ENCODE measurements at regions not wholly inside any gene's neighbourhood (a gene's known extent, or its start where the extent isn't known, plus 50 kb on each side); places are given as distances from the start of the nearest gene placed in this dataset.

DNA sequence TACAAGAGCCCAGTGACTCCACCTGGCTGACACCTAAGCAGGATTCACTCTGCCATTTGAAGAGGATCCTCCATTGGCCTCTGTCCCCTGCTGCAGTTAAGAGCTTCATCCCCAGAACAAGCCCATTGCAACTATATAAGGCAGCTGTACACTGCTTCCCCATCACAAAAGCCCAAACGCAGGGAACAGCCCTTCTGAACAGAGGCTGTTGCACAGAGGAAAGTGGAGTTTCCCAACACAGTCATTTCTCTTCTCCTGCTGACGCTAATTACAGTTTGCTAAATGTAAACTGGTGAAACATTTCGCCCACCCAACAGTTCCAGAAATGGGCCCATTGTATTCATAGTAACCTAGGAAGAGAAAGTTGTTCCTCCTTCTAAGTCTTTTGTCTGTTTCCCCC, 455.8 kb upstream of the DAB1 start (continued):
- TF ChIP-seq, protein P1, sequence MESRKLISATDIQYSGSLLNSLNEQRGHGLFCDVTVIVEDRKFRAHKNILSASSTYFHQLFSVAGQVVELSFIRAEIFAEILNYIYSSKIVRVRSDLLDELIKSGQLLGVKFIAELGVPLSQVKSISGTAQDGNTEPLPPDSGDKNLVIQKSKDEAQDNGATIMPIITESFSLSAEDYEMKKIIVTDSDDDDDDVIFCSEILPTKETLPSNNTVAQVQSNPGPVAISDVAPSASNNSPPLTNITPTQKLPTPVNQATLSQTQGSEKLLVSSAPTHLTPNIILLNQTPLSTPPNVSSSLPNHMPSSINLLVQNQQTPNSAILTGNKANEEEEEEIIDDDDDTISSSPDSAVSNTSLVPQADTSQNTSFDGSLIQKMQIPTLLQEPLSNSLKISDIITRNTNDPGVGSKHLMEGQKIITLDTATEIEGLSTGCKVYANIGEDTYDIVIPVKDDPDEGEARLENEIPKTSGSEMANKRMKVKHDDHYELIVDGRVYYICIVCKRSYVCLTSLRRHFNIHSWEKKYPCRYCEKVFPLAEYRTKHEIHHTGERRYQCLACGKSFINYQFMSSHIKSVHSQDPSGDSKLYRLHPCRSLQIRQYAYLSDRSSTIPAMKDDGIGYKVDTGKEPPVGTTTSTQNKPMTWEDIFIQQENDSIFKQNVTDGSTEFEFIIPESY (IDR thresholded peaks at IDR 0.05; ENCODE audit: extremely low read depth, insufficient replicate concordance, low read length) = no peak
- no peak for TF ChIP-seq ZNF274 (IDR thresholded peaks at IDR 0.05; ENCODE audit: low read depth, low read length)

DNA sequence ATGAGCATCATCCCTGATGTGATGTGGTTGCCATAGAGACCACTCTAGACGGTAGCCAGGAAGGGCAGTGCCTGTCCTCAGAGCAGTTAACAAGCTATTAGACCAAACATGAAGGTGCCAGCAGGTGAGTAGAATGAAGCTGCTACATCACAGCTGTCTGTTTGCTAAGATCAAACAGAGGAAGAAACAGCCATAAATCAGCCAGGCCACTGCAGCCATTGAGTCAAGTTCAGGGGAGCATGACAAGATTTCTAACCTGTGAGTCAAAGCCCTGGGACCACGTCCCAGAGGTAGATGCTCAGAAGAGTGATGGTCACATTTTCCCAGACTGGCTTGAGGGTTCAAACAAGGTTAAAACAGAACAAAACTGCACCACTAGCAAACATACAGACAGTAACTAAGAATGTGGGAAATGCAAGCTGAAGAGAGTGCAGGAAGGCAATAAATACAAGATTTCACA, 450.6 kb upstream of the DAB1 start:
- Histone ChIP-seq H4K20me1 (ENCODE audit: insufficient read depth) (no peaks in the 10 kb centered on the region), H3K27ac (ENCODE audit: low read depth, low read length) (no peak overlapping the region), H3K9me3 (ENCODE audit: control insufficient read depth in 1 of 2, insufficient read depth in 1 of 2, low read depth in 1 of 2, low read length in 2 of 2) (no peaks in the 10 kb centered on the region), H3K4me3 (replicated peaks in 1 of 2; ENCODE audit: low read depth in 1 of 2, low read length in 2 of 2) (no peak overlapping the region), H3K79me2 (ENCODE audit: insufficient read depth, low read length) (no peaks in the 10 kb centered on the region), H3K4me2 (ENCODE audit: low read length) (no peak overlapping the region), H3K27me3 (ENCODE audit: insufficient read depth, low read length) (no peaks in the 10 kb centered on the region), H3K4me1 (ENCODE audit: control insufficient read depth in 1 of 2, insufficient read depth in 2 of 2, low read length in 2 of 2) (no peaks in the 10 kb centered on the region), H2AFZ (ENCODE audit: low read depth, low read length, poor library complexity, severe bottlenecking) (no peak overlapping the region), H3K9me2 (ENCODE audit: insufficient read depth) (no peaks in the 10 kb centered on the region), H3K9ac (ENCODE audit: low read length) (no peak overlapping the region), H3K36me3 (ENCODE audit: control insufficient read depth in 1 of 2, insufficient read depth in 2 of 2, low read length in 2 of 2) (no peaks in the 10 kb centered on the region)
- intact Hi-C loops (cut with micrococcal nuclease) = no loop called here
- ChIA-PET POLR2A (no interaction called here), RAD21 (ENCODE audit: low non-redundant PET in 1 of 2, low total read pairs in 2 of 2, uncharacterized antibody in 2 of 2, unreplicated experiment in 2 of 2) (no interaction called here), CTCF (no interaction called here)
- no peak for DNase-seq (ENCODE audit: low read depth, low spot score)
- BruUV-seq (replicated peaks) = no TSS peak
- TF ChIP-seq SP1 (IDR thresholded peaks at IDR 0.05; ENCODE audit: low read depth) = no peak
- TF ChIP-seq CEBPB (IDR thresholded peaks at IDR 0.05; ENCODE audit: low read depth) = no peak
- no peak for TF ChIP-seq POLR2AphosphoS5 (IDR thresholded peaks at IDR 0.05; ENCODE audit: low read depth, low read length)
- TF ChIP-seq ZNF274 (IDR thresholded peaks at IDR 0.05; ENCODE audit: low read depth, low read length) = no peak
- TF ChIP-seq JUND (IDR thresholded peaks at IDR 0.05) = no peak
- no peak for TF ChIP-seq CBX3 (IDR thresholded peaks at IDR 0.05; ENCODE audit: low read depth)
- TF ChIP-seq, protein P1 (IDR thresholded peaks at IDR 0.05; ENCODE audit: extremely low read depth, insufficient replicate concordance, low read length) = no peak
- no peak for TF ChIP-seq YY1 (IDR thresholded peaks at IDR 0.05; ENCODE audit: extremely low read depth, insufficient replicate concordance, low read depth, low read length)
- no peak for TF ChIP-seq POLR2A (IDR thresholded peaks at IDR 0.05; ENCODE audit: borderline replicate concordance, extremely low read depth, insufficient read depth, insufficient read length)
- no peak for TF ChIP-seq EZH2phosphoT487 (IDR thresholded peaks at IDR 0.05; ENCODE audit: borderline replicate concordance)
- TF ChIP-seq, protein P2, sequence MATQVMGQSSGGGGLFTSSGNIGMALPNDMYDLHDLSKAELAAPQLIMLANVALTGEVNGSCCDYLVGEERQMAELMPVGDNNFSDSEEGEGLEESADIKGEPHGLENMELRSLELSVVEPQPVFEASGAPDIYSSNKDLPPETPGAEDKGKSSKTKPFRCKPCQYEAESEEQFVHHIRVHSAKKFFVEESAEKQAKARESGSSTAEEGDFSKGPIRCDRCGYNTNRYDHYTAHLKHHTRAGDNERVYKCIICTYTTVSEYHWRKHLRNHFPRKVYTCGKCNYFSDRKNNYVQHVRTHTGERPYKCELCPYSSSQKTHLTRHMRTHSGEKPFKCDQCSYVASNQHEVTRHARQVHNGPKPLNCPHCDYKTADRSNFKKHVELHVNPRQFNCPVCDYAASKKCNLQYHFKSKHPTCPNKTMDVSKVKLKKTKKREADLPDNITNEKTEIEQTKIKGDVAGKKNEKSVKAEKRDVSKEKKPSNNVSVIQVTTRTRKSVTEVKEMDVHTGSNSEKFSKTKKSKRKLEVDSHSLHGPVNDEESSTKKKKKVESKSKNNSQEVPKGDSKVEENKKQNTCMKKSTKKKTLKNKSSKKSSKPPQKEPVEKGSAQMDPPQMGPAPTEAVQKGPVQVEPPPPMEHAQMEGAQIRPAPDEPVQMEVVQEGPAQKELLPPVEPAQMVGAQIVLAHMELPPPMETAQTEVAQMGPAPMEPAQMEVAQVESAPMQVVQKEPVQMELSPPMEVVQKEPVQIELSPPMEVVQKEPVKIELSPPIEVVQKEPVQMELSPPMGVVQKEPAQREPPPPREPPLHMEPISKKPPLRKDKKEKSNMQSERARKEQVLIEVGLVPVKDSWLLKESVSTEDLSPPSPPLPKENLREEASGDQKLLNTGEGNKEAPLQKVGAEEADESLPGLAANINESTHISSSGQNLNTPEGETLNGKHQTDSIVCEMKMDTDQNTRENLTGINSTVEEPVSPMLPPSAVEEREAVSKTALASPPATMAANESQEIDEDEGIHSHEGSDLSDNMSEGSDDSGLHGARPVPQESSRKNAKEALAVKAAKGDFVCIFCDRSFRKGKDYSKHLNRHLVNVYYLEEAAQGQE (IDR thresholded peaks at IDR 0.05; ENCODE audit: low read depth) = no peak
- no peak for TF ChIP-seq ELF1 (IDR thresholded peaks at IDR 0.05; ENCODE audit: borderline replicate concordance, low read depth)
- TF ChIP-seq, protein P3, sequence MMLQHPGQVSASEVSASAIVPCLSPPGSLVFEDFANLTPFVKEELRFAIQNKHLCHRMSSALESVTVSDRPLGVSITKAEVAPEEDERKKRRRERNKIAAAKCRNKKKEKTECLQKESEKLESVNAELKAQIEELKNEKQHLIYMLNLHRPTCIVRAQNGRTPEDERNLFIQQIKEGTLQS (IDR thresholded peaks at IDR 0.05) = no peak
- no peak for TF ChIP-seq ZFX (IDR thresholded peaks at IDR 0.05)
- no peak for TF ChIP-seq SIN3A (IDR thresholded peaks at IDR 0.05; ENCODE audit: low read depth)
- no peak for ATAC-seq
